GM06990 (cell line): ENCODE measurements at regions not wholly inside any gene's neighbourhood (a gene's known extent, or its start where the extent isn't known, plus 50 kb on each side); places are given as distances from the start of the nearest gene placed in this dataset.

Experiments used
- DNase-seq: peaks from one replicate; pipeline ENCODE4 v3.0.0-alpha.2; 2011; ENCODE audit not compliant: insufficient read length; ENCODE audit errors: extremely low read depth
- H3K27me3 ChIP-seq: replicated peaks from 2 replicates; pipeline ENCODE4 v1.6.0; 2011; ENCODE audit warnings: low read length; ENCODE audit not compliant: control insufficient read depth, insufficient read depth
- H3K36me3 ChIP-seq: 2 replicates; pipeline ENCODE4 v1.5.1; 2011; ENCODE audit warnings: low read length; ENCODE audit not compliant: control insufficient read depth, insufficient read depth
- H3K4me3 ChIP-seq: replicated peaks from 2 replicates; pipeline ENCODE4 v1.5.1; 2011; ENCODE audit warnings: low read depth, mild to moderate bottlenecking, control low read depth, low read length
- CTCF ChIP-seq: IDR thresholded peaks from 2 replicates; pipeline ENCODE4 v1.5.1; 2011; ENCODE audit warnings: low read length, control low read depth, mild to moderate bottlenecking, inconsistent platforms; ENCODE audit not compliant: insufficient read depth, poor library complexity, severe bottlenecking

GRCh38 chr22:22425783-22426624, 82.5 kb downstream of the ZNF280B start:
- Histone ChIP-seq H3K4me3 (no peak overlapping the region), H3K27me3 (no peaks in the 10 kb centered on the region), H3K36me3 (no peaks in the 10 kb centered on the region)
- no peak for DNase-seq
- no peak for TF ChIP-seq CTCF

GRCh38 chr22:22427542-22428065, 80.9 kb downstream of the ZNF280B start:
- Histone ChIP-seq H3K4me3 (no peak overlapping the region), H3K36me3 (no peaks in the 10 kb centered on the region), H3K27me3 (no peaks in the 10 kb centered on the region)
- TF ChIP-seq CTCF: no peak
- DNase-seq: no peak

- Histone ChIP-seq H3K27me3 (no peaks in the 10 kb centered on the region), H3K36me3 (no peaks in the 10 kb centered on the region), H3K4me3 (no peak overlapping the region)
- TF ChIP-seq CTCF: no peak
- no peak for DNase-seq
These were observed 80.1 kb downstream of the ZNF280B start for GRCh38 chr22:22428222-22429098.

- no peak overlapping the region for H3K4me3 ChIP-seq
- TF ChIP-seq CTCF: no peak
- no peaks in the 10 kb centered on the region for H3K27me3 ChIP-seq
- no peaks in the 10 kb centered on the region for H3K36me3 ChIP-seq
- DNase-seq: no peak
These were observed 79.0 kb downstream of the ZNF280B start for GRCh38 chr22:22429369-22430108.

- Histone ChIP-seq H3K36me3 (no peaks in the 10 kb centered on the region), H3K27me3 (no peaks in the 10 kb centered on the region), H3K4me3 (no peak overlapping the region)
- TF ChIP-seq CTCF: no peak
- no peak for DNase-seq
These were observed 78.3 kb downstream of the ZNF280B start for GRCh38 chr22:22430111-22430820.
